ENCODE measurements at regions not wholly inside any gene's neighbourhood (a gene's known extent, or its start where the extent isn't known, plus 50 kb on each side); places are given as distances from the start of the nearest gene placed in this dataset.
"Not testable (repeated sequence)": the region's sequence is repeated elsewhere in the genome, so short reads cannot be mapped to it uniquely, and the experiment has no call there.

- DNase-seq: no peak
Observed at GRCh38 chr3:173214576-173214975, 73.5 kb upstream of the SPATA16 start.

- no peak for DNase-seq
Observed at GRCh38 chr3:173199568-173199967, 58.5 kb upstream of the SPATA16 start.

GRCh38 chr3:173194868-173195267, 53.8 kb upstream of the SPATA16 start:
- DNase-seq: not testable (repeated sequence)

GRCh38 chr3:173191611-173192010, 50.6 kb upstream of the SPATA16 start:
- no peak for DNase-seq
